H7 (cell line): ENCODE measurements at regions not wholly inside any gene's neighbourhood (a gene's known extent, or its start where the extent isn't known, plus 50 kb on each side); places are given as distances from the start of the nearest gene placed in this dataset.
A peak's percentile ranks its signal among the peaks of the same experiment; 100 is the strongest.

ENCODE experiments used
- DNase-seq: peaks from one replicate; pipeline ENCODE4 v3.0.0; 2012
- H3K27me3 ChIP-seq: 2 replicates; pipeline ENCODE4 v1.6.0; 2011; ENCODE audit warnings: mild to moderate bottlenecking, low read length; ENCODE audit not compliant: control insufficient read depth, insufficient read depth
- H3K36me3 ChIP-seq: replicated peaks from 2 replicates; pipeline ENCODE4 v1.5.1; 2011; ENCODE audit warnings: low read length; ENCODE audit not compliant: control insufficient read depth, insufficient read depth
- H3K4me3 ChIP-seq: 2 replicates; pipeline ENCODE4 v1.5.1; 2011; ENCODE audit warnings: low read depth, mild to moderate bottlenecking, control low read depth, low read length, moderate library complexity; ENCODE audit not compliant: insufficient read depth

GRCh38 chr16:26642047-26642664 is 424.6 kb upstream of the C16orf82 start:
- no peak overlapping the region for H3K4me3 ChIP-seq
- H3K36me3 ChIP-seq = no peaks in the 10 kb centered on the region
- H3K27me3 ChIP-seq = no peaks in the 10 kb centered on the region; the same call in 1 of the 2 replicates
- no peak for DNase-seq

- Histone ChIP-seq H3K27me3 (no peaks in the 10 kb centered on the region; the same call in 1 of the 2 replicates), H3K4me3 (no peak overlapping the region), H3K36me3 (no peaks in the 10 kb centered on the region)
- DNase-seq = no peak
These were observed 423.2 kb upstream of the C16orf82 start for GRCh38 chr16:26643519-26643918.

GRCh38 chr16:26644912-26645543 is 421.7 kb upstream of the C16orf82 start:
- no peak overlapping the region for H3K4me3 ChIP-seq
- DNase-seq = no peak
- H3K27me3 ChIP-seq = no peaks in the 10 kb centered on the region; the same call in 1 of the 2 replicates
- no peaks in the 10 kb centered on the region for H3K36me3 ChIP-seq

GRCh38 chr16:26645614-26646013 is 421.1 kb upstream of the C16orf82 start:
- H3K27me3 ChIP-seq = no peaks in the 10 kb centered on the region; the same call in 1 of the 2 replicates
- no peaks in the 10 kb centered on the region for H3K36me3 ChIP-seq
- no peak overlapping the region for H3K4me3 ChIP-seq
- peak; percentile 76 for DNase-seq

- no peaks in the 10 kb centered on the region; the same call in 1 of the 2 replicates for H3K27me3 ChIP-seq
- DNase-seq = no peak
- no peaks in the 10 kb centered on the region for H3K36me3 ChIP-seq
- H3K4me3 ChIP-seq = no peak overlapping the region
These were observed 418.9 kb upstream of the C16orf82 start for GRCh38 chr16:26647870-26648269.

- no peak overlapping the region for H3K4me3 ChIP-seq
These were observed 417.9 kb upstream of the C16orf82 start for GRCh38 chr16:26648851-26649250.

GRCh38 chr16:26649381-26650045 is 417.2 kb upstream of the C16orf82 start:
- Histone ChIP-seq H3K27me3 (no peaks in the 10 kb centered on the region; the same call in 1 of the 2 replicates), H3K36me3 (no peaks in the 10 kb centered on the region), H3K4me3 (no peak overlapping the region)
- DNase-seq = no peak

More at GRCh38 chr16:26648851-26649250, 417.9 kb upstream of the C16orf82 start:
- DNase-seq = no peak
- H3K36me3 ChIP-seq = no peaks in the 10 kb centered on the region
- no peaks in the 10 kb centered on the region; the same call in 1 of the 2 replicates for H3K27me3 ChIP-seq

- Histone ChIP-seq H3K36me3 (no peaks in the 10 kb centered on the region), H3K4me3 (no peak overlapping the region), H3K27me3 (no peaks in the 10 kb centered on the region)
- no peak for DNase-seq
These were observed 415.3 kb upstream of the C16orf82 start for GRCh38 chr16:26651464-26651863.

- H3K27me3 ChIP-seq = no peaks in the 10 kb centered on the region
- no peaks in the 10 kb centered on the region for H3K36me3 ChIP-seq
- no peak for DNase-seq
- no peak overlapping the region for H3K4me3 ChIP-seq
These were observed 414.8 kb upstream of the C16orf82 start for GRCh38 chr16:26651884-26652283.

GRCh38 chr16:26658486-26658885 is 408.2 kb upstream of the C16orf82 start:
- Histone ChIP-seq H3K4me3 (no peak overlapping the region), H3K36me3 (no peaks in the 10 kb centered on the region), H3K27me3 (no peaks in the 10 kb centered on the region)
- no peak for DNase-seq

- Histone ChIP-seq H3K36me3 (no peaks in the 10 kb centered on the region), H3K27me3 (no peaks in the 10 kb centered on the region), H3K4me3 (no peak overlapping the region)
- no peak for DNase-seq
These were observed 407.8 kb upstream of the C16orf82 start for GRCh38 chr16:26658915-26659314.

- Histone ChIP-seq H3K36me3 (no peaks in the 10 kb centered on the region), H3K27me3 (no peaks in the 10 kb centered on the region), H3K4me3 (no peak overlapping the region)
- DNase-seq = no peak
These were observed 402.6 kb upstream of the C16orf82 start for GRCh38 chr16:26664086-26664485.

- no peaks in the 10 kb centered on the region for H3K36me3 ChIP-seq
- H3K4me3 ChIP-seq = no peak overlapping the region
- H3K27me3 ChIP-seq = no peaks in the 10 kb centered on the region
- no peak for DNase-seq
These were observed 401.4 kb upstream of the C16orf82 start for GRCh38 chr16:26665166-26665939.

GRCh38 chr16:26666486-26666885 is 400.2 kb upstream of the C16orf82 start:
- no peaks in the 10 kb centered on the region for H3K36me3 ChIP-seq
- no peak overlapping the region for H3K4me3 ChIP-seq
- no peaks in the 10 kb centered on the region for H3K27me3 ChIP-seq
- no peak for DNase-seq
